HG03460 (cell line): ENCODE measurements at regions not wholly inside any gene's neighbourhood (a gene's known extent, or its start where the extent isn't known, plus 50 kb on each side); places are given as distances from the start of the nearest gene placed in this dataset.
"Not testable (repeated sequence)": the region's sequence is repeated elsewhere in the genome, so short reads cannot be mapped to it uniquely, and the experiment has no call there.

Source experiments
- ATAC-seq: cut with Tn5 transposase; IDR thresholded peaks from one replicate; pipeline ENCODE4 v1.9.1; 2021; ENCODE audit not compliant: unreplicated experiment

- no peak for ATAC-seq
Observed at GRCh38 chr11:116030697-116031331, 526.6 kb upstream of the CADM1 start.

DNA sequence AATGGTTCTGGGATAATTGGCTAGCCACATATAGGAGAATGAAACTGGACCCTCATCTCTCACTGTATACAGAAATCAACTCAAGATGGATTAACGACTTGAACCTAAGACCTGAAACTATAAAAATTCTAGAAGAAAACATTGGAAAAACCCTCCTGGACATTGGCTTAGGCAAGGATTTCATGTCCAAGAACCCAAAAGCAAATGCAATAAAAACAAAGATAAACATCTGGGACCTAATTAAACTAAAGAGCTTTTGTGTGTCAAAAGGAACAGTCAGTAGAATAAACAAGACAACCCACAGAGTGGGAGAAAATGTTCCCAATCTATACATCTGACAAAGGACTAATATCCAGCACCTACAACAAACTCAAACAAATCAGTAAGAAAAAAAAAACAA lies 524.3 kb upstream of the CADM1 start:
- not testable (repeated sequence) for ATAC-seq

GRCh38 chr11:115999437-115999836 lies 495.2 kb upstream of the CADM1 start:
- ATAC-seq: no peak

DNA sequence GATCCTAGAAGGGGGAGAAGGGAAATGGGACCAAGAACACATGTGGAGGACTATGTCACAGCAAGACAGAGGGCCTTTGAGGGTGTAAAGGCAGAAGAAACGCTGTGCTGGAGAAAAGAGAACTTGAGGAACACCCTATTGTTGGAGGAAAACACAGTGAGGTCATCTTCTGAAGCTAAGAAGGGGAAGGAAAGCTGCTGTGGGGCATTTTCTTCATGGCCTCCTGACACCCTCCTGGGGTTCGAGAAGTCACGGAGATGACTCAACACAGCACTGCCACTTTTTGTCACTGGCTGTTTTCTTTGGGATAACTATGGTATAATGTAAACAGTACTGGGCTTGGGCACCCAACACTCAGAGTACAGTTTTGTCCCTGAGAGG lies 492.6 kb upstream of the CADM1 start:
- peak; percentile 18 for ATAC-seq

DNA sequence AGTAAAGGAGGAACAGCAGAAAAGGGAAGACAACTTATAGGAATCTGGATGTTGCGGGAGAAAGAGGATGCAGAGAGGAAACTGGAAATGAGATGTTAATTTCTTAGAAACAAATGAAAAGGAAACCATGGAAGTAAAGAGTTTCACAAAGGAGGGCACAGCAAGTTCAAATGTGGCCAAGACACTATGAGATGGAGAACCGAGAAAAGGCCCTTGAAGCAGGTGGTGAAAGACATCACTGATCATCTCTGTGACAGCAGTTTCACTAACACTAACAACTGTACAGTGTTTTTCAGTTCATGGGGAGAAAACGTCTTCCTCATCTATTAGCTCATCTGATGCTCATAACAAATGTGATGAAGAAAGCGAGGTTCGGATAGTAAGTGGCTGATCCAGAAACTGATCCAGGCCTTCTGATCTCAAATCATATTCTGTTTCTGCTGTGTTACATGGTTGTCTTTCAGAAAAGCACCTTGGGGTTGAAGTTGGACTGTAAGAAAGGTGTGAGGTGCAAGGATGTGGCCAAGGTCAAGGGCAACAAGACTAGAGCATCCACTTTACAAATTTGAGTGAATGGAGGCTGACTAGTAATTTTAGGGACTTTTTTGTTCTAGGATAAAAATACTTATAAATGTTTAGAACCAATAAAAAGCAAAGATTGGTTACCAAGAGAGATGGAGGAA lies 492.1 kb upstream of the CADM1 start:
- peak; percentile 98 for ATAC-seq

- ATAC-seq: no peak
Observed at GRCh38 chr11:115993590-115993989, 489.4 kb upstream of the CADM1 start.

DNA sequence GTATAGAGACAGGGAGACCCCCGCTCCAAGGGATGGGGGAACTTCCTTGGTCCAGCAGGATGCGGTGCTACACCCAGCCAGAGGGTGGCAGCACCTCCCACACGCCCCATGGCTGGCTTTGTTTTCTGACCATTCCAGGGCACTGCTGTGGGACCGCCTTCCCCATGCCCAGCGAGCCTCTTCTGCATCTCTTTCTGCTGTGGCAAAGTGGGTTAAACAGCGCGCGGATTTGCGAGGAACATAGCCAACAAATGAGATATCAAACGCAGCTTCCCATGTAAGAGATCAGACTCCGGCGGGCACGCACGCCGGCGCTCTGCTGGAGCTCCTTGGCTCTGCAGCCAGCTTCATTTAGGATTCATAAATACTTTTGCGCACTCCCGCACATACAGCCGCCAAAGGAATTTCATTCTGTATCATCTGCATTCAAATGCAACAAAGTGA lies 485.8 kb upstream of the CADM1 start:
- peak; percentile 50 for ATAC-seq

DNA sequence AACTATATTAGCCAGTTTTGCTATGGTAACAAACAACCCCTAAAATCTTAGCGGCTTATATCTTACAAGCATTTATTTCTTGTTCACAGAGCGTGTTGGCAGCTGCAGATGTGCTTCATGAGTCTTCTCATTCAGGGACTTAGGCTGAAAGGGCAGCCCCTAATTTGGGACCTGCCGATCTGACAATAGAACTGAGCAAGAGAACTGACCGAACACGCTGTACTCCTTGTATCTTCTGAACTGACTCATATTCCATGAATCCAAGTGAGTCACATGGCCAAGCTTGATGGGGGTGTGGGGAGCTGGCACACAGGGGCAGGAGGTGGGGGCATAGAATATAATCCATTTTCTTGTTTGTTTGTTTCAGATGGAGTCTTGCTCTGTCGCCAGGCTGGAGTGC lies 481.7 kb upstream of the CADM1 start:
- no peak for ATAC-seq

DNA sequence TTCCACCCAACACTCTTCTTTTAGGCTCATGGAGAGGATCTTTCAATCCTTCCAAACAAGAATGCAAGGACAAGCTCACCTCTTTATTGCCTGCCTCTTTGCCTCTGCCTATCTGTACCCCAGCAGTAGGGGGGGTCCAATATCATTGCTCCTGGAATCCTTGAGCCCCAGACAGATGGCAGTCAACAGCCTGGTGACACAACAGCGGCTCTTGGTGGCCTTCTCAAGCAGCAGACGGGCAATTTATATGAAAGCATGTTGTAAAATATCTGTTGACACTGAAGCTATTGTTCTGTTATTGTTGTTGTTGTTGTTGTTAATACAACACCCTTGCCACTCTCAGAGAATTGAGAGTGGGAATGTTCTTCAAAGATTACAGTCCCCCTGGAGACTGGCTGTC lies 480.0 kb upstream of the CADM1 start:
- ATAC-seq: no peak

DNA sequence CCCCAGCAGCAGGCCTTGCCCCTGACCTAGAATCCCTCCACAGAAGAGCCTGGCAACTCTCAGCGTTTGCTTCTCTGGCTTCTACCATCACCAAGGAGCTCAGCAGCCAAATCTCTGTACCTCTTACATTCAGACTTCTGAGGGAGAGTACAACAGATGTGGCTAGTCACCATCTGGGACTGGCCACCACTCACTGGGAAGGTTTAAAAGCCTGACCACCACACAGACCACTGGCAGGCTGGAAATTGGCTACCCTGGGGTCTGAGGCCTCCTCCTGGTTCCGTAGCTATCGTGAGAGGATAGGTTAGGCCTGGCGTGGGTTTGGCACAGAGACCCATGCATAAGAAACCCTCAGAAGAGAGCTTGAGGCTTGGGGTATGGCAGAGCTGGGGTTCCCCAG lies 478.5 kb upstream of the CADM1 start:
- ATAC-seq: no peak

DNA sequence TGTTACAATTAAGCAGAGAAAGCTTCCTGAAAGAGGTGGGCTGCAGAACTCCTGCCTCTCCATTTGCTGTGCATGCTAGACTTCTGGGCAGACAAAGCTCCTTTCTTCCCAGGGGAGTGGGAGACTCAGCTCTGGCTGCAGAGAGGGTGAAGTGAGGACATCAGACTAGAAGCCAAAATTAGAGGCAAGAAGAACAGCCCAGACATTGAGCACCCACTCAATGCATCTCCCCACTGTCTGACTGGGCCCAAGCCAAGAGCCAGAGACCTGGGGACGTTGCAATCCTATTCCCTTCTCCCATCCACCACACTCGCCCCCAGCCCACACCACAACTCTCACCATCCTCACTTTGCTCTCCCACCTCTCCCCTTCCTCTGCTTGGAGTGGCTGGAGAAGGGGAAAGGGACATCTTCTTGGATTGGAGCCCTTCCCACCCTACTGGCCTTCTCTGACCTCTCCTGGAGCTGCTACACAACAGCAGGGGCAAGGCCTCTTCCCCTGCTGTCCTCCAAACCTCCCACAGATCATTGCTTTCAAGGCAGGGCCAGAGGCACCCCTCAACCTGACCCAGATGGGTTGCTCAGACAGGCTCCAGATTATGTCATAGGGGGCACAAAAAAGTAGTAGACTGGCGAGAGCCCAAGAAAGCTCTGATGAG lies 477.7 kb upstream of the CADM1 start:
- no peak for ATAC-seq

DNA sequence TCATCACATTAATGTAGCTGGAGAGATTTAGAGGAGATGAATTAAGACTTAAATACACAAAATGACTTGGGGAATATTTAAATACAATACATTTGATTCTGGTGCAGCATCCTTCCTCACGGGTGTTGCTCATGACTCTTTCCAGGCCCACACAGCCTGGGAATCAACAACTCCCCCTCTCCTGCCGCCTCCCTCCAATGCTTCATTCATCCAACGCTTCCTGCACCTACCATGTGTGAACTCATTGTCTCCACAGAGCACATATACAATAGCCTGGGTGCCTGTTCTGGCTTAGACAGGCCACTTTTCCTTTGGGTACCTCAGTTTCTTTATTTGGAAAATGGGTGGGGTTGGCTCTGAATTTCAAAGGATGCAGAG lies 476.9 kb upstream of the CADM1 start:
- ATAC-seq: no peak

DNA sequence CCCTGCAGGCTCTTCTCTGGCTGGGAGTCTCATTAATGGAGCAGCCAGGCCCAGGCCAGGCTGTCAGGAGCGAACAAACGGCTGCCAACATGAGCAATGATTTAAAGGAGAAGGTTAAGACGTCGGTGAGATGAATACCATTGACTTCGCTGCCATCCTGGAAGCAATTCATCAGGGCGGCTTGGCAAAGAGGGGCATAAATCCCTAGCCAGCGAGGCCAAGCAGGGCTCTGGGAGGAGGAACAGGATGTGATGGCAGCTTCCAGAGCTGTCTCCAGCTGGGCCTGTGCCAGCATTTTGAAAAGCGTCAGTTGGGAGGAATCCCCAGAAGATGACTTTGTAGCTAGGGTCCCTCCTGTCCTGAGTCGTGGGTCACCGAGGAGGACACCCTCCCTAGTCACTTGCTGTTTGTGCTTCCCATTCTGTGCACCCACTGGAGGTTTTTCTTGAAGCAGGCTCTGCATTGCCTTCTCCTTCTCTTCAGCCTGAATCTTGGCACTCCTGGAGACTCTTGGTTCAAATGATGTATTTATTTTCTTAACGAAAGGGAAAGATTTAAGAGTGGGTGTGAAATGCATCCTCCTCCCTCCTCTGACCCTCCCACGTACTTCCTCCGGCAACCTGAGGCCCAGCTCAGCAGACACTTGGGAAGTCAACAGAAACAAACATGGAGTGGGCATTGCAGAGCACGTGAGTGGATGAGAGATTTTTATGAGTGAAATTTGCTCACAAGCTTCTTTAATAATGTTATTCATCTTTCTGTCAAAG lies 476.3 kb upstream of the CADM1 start:
- no peak for ATAC-seq

DNA sequence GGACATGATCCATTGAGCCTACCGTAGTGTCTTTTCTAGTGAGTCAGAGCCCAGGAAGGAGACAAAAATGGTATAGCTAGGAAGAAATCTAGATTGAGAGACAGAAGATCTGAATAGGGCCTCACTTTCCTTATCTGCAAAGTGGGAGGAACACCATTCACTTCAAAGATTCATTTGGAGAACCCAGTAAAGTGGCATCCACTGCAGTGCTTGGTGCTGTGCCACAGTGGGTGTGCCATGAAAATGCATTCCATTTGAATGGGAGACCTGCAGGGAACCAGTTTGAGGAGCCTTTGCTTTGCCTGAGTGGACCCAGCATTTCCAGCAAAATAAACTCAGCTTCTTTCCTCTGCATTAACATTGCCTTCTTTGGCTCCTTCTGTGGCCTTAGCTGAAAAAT lies 470.5 kb upstream of the CADM1 start:
- no peak for ATAC-seq

DNA sequence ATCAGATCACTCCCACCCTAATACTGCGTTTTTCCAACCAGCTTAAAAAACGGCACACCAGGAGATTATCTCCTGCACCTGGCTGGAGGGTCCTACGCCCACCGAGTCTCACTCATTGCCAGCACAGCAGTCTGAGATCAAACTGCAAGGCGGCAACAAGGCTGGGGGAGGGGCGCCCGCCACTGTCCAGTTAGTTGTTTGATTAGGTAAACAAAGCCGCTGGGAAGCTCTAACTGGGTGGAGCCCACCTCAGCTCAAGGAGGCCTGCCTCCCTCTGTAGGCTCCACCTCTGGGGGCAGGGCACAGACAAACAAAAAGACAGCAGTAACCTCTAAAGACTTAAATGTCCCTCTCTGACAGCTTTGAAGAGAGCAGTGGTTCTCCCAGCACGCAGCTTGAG lies 463.0 kb upstream of the CADM1 start:
- ATAC-seq: not testable (repeated sequence)

- no peak for ATAC-seq
Observed at GRCh38 chr11:115965767-115966504, 461.7 kb upstream of the CADM1 start.

- no peak for ATAC-seq
Observed at GRCh38 chr11:115964091-115964490, 459.9 kb upstream of the CADM1 start.

DNA sequence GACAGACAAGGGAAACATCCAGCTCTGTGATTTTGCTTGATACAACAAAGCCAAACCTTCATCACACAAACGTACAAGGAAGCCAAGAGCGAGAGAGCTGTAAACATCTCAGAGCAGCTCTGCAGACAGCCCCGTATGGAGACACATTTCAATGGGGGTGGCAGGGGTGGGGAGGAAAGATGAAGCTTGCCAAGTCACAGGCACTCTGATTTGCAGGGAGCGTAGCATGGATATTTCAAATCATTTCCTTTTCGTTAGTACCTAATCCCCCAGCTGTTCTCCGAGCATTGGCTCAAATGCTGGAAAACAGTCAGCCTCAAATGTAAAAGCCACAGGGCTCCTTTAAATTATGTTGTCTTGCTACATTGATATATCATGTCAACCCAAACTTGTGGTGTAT lies 458.9 kb upstream of the CADM1 start:
- ATAC-seq: no peak

DNA sequence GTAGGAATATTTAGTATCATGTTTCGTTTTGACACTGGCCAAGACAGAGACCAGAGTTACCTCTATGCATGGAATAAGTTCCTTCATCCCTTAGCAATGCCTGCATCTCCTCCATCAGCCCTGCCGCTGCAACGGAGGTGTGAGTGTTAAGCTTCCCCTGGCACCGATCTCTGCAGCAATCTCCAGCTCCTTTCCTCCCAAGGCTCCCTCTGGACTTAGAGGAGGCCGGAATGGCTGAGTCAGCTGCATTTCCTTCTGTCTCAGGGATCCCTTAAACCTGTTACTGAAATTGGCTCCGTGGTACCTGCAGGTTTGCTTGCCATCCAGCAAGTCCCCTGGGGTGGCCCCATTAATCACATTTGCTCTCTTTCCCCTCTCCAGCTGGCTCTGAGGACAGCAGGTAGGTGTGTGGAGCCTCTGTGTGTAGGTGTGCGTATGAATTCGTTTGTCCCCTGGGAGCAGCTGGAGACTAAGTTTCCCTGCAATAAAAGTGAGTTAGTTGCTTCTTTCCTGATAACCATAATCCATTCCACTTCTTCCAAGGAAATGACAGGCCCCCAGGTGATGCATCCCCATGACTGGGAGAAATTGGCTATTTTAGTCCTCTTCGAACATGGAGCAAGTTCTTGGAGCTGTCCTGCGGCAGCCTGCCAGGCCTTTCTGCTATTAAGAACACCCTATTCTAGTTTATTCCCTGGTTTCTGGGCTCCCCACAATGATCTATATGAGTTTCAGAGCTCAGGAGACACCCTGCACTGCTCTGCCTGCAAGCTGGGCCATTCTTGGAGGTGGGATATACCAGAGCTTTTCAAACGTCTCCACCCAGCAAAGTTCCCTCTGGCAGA lies 457.2 kb upstream of the CADM1 start:
- no peak for ATAC-seq

DNA sequence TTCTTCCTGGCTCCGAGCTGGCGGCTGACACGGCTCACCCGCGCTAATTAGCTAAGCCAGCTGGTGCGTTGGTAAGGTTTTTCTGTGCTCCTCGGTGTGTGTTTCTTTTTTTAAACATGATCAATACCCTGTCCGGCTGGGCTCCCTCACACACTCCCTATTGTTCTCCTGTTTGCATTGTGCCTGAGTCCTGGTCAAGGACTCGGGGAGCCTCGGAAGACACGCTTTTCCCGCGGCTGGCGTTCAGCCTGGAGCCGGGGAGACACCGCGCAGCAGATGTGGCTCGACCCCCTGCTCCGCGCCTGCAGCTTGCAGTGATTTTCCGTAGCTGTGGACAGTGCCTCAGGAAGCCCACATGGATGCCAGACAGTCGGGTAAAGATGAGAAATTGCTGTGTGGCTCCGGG lies 454.9 kb upstream of the CADM1 start:
- ATAC-seq: no peak
